ENCODE measurements at regions not wholly inside any gene's neighbourhood (a gene's known extent, or its start where the extent isn't known, plus 50 kb on each side); places are given as distances from the start of the nearest gene placed in this dataset.

DNA sequence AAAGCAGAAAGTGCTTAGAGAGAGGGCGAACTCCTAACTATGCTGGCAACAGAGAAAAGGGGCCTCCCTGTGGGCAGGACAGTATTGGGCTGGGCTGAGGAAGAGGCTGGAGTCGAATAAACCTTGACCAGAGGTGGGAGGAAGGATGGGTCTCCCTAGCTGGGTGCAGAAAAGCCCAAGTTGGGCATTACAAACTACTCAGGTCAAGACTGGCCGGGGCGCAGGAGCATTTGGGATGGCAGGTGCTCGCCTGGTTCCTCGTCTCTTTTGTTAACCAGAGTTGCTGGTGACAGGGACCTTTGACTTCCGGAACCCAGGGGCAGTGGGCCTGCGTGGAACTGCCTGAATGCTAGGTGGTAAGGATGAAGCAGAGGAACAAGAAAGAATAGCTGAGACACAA, 80.3 kb upstream of the SHISAL1 start:
- Histone ChIP-seq H3K27me3 (ENCODE audit: control insufficient read depth, insufficient read depth, low read length) (no peaks in the 10 kb centered on the region), H3K27ac (ENCODE audit: insufficient read depth, low read length) (no peak overlapping the region), H3K36me3 (ENCODE audit: control insufficient read depth, insufficient read depth, low read length) (no peaks in the 10 kb centered on the region), H4K20me1 (ENCODE audit: control insufficient read depth, extremely low read depth, insufficient read depth, low read length) (no peaks in the 10 kb centered on the region), H3K9ac (ENCODE audit: insufficient read depth, low read length) (no peak overlapping the region), H3K9me3 (ENCODE audit: control insufficient read depth, insufficient read depth, low read depth, low read length) (no peaks in the 10 kb centered on the region), H3K4me1 (ENCODE audit: control insufficient read depth, extremely low read depth, insufficient read depth, low read length) (no peaks in the 10 kb centered on the region), H3K79me2 (ENCODE audit: control insufficient read depth, insufficient read depth, low read length) (no peaks in the 10 kb centered on the region), H3K4me3 (replicated peaks in 1 of 4; ENCODE audit: control extremely low read depth in 1 of 4, insufficient read depth in 1 of 4, low read depth in 3 of 4, low read length in 4 of 4) (no peak overlapping the region), H3K4me2 (ENCODE audit: extremely low read depth, insufficient read depth, low read length) (no peak overlapping the region), H2AFZ (ENCODE audit: low read length) (no peak overlapping the region)
- no peak for DNase-seq (ENCODE audit: low read depth in 2 of 2)
- TF ChIP-seq EZH2 (IDR thresholded peaks at IDR 0.05; ENCODE audit: low read length, missing control alignments), result no peak
- TF ChIP-seq, protein P1, sequence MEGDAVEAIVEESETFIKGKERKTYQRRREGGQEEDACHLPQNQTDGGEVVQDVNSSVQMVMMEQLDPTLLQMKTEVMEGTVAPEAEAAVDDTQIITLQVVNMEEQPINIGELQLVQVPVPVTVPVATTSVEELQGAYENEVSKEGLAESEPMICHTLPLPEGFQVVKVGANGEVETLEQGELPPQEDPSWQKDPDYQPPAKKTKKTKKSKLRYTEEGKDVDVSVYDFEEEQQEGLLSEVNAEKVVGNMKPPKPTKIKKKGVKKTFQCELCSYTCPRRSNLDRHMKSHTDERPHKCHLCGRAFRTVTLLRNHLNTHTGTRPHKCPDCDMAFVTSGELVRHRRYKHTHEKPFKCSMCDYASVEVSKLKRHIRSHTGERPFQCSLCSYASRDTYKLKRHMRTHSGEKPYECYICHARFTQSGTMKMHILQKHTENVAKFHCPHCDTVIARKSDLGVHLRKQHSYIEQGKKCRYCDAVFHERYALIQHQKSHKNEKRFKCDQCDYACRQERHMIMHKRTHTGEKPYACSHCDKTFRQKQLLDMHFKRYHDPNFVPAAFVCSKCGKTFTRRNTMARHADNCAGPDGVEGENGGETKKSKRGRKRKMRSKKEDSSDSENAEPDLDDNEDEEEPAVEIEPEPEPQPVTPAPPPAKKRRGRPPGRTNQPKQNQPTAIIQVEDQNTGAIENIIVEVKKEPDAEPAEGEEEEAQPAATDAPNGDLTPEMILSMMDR (conservative IDR thresholded peaks at IDR 0.05 in 1 of 2, IDR thresholded peaks at IDR 0.05 in 1 of 2; ENCODE audit: low read depth in 1 of 2, low read length in 2 of 2), result no peak

DNA sequence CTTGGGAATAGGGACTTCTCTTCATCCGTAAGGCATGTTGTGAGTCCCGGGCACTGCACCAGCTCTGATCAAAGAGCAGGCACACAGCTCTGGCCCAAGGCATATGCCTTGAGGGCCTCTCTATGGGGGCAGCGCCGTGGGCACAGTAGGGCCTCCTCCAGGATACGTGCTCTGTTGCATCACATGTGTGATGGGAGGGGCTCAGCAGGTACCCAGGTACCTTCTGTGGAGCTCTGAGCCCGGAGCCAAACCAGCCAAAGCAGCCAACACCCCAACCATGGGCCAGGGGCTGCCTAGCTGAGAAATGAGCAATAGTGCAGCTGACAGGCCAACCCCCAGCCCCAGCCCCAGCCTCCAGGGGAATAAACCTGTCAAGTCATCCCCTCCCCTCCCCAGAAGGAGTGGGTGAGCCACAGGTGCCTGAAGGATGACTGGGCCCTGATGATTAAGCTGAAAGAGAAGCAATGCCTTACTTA, 79.7 kb upstream of the SHISAL1 start:
- Histone ChIP-seq H3K9me3 (ENCODE audit: control insufficient read depth, insufficient read depth, low read depth, low read length) (no peaks in the 10 kb centered on the region), H3K36me3 (ENCODE audit: control insufficient read depth, insufficient read depth, low read length) (no peaks in the 10 kb centered on the region), H3K4me1 (ENCODE audit: control insufficient read depth, extremely low read depth, insufficient read depth, low read length) (no peaks in the 10 kb centered on the region), H3K9ac (ENCODE audit: insufficient read depth, low read length) (no peak overlapping the region), H4K20me1 (ENCODE audit: control insufficient read depth, extremely low read depth, insufficient read depth, low read length) (no peaks in the 10 kb centered on the region), H3K4me2 (ENCODE audit: extremely low read depth, insufficient read depth, low read length) (no peak overlapping the region), H3K4me3 (replicated peaks in 1 of 4; ENCODE audit: control extremely low read depth in 1 of 4, insufficient read depth in 1 of 4, low read depth in 3 of 4, low read length in 4 of 4) (no peak overlapping the region), H2AFZ (ENCODE audit: low read length) (no peak overlapping the region), H3K79me2 (ENCODE audit: control insufficient read depth, insufficient read depth, low read length) (no peaks in the 10 kb centered on the region), H3K27me3 (ENCODE audit: control insufficient read depth, insufficient read depth, low read length) (peaks cover 2% of the 10 kb centered on the region), H3K27ac (ENCODE audit: insufficient read depth, low read length) (no peak overlapping the region)
- DNase-seq (ENCODE audit: low read depth in 2 of 2), result peak in 1 of 2 donors; percentile 40
- no peak for TF ChIP-seq EZH2 (IDR thresholded peaks at IDR 0.05; ENCODE audit: low read length, missing control alignments)
- TF ChIP-seq, protein P1 (conservative IDR thresholded peaks at IDR 0.05 in 1 of 2, IDR thresholded peaks at IDR 0.05 in 1 of 2; ENCODE audit: low read depth in 1 of 2, low read length in 2 of 2), result no peak

DNA sequence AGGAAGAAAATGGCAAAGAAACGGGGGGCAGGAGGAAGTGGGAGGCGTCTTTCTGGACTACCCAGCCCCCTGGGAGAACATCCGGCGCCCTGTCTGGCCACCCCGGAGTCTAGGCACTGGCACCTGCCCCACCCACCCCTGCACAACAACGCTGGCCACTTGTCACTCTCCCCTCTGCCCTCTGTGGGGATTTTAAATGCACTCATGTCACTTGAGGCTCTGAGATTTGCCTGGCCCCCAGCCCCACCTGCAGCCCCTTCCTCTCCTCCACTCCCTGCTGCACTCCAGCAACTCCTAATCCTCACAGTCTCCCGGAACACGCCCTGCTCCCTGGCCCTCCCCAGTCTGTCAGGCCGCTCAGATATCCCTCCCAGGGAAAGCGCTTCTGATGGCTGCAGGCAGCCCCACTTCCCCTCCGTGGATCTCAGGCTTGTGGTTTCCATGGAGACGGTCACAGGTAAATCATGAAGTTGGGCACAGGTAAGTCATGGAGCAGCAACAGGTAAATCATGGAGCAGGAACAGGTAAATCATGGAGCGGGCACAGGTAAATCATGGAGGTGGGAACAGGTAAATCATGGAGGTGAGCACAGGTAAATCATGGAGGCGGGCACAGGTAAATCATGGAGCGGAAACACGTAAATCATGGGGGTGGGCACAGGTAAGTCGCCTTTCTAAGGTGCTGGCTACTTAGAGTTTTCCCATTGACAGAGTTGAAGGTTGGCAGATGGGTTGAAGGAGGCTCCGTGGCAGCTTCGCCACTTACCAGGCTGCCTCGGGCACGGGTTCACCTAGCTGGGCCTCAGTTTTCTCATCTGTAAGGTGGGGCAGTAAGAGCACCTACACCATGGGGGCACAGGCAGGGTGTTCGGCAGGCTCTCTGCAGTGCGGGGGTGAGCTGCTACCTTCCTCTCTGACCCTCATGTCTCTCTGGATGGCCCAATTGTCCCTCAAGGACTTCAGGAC, 79.0 kb upstream of the SHISAL1 start:
- Histone ChIP-seq H3K4me2 (ENCODE audit: extremely low read depth, insufficient read depth, low read length) (no peak overlapping the region), H2AFZ (ENCODE audit: low read length) (no peak overlapping the region), H3K9ac (ENCODE audit: insufficient read depth, low read length) (no peak overlapping the region), H3K4me1 (ENCODE audit: control insufficient read depth, extremely low read depth, insufficient read depth, low read length) (no peaks in the 10 kb centered on the region), H3K36me3 (ENCODE audit: control insufficient read depth, insufficient read depth, low read length) (no peaks in the 10 kb centered on the region), H4K20me1 (ENCODE audit: control insufficient read depth, extremely low read depth, insufficient read depth, low read length) (no peaks in the 10 kb centered on the region), H3K27ac (ENCODE audit: insufficient read depth, low read length) (no peak overlapping the region), H3K79me2 (ENCODE audit: control insufficient read depth, insufficient read depth, low read length) (no peaks in the 10 kb centered on the region), H3K4me3 (replicated peaks in 1 of 4; ENCODE audit: control extremely low read depth in 1 of 4, insufficient read depth in 1 of 4, low read depth in 3 of 4, low read length in 4 of 4) (no peak overlapping the region), H3K27me3 (ENCODE audit: control insufficient read depth, insufficient read depth, low read length) (peaks cover 6% of the 10 kb centered on the region), H3K9me3 (ENCODE audit: control insufficient read depth, insufficient read depth, low read depth, low read length) (no peaks in the 10 kb centered on the region)
- no peak for TF ChIP-seq EZH2 (IDR thresholded peaks at IDR 0.05; ENCODE audit: low read length, missing control alignments)
- TF ChIP-seq, protein P1 (conservative IDR thresholded peaks at IDR 0.05 in 1 of 2, IDR thresholded peaks at IDR 0.05 in 1 of 2; ENCODE audit: low read depth in 1 of 2, low read length in 2 of 2), result no peak
- no peak for DNase-seq (ENCODE audit: low read depth in 2 of 2)
